Liver (tissue), 8 donors: ENCODE measurements at regions not wholly inside any gene's neighbourhood (a gene's known extent, or its start where the extent isn't known, plus 50 kb on each side); places are given as distances from the start of the nearest gene placed in this dataset.

Source experiments
- DNase-seq: peaks from one replicate; pipeline ENCODE4 v3.0.0-alpha.2; 2017; ENCODE audit warnings: low spot score
- H3K27ac ChIP-seq, 2 donors: one replicate each; pipeline ENCODE4 v1.7.0; 2013; ENCODE audit warnings: inconsistent platforms in 2 of 2, low read length in 2 of 2, control low read depth in 1 of 2, low read depth in 1 of 2, mild to moderate bottlenecking in 1 of 2
- H3K27me3 ChIP-seq, 4 donors: one replicate each; pipeline versions ENCODE4 v1.6.1 to v1.7.0; 2013; ENCODE audit warnings: low read length in 3 of 4, inconsistent platforms in 1 of 4, mild to moderate bottlenecking in 1 of 4, moderate library complexity in 1 of 4; ENCODE audit not compliant: control insufficient read depth in 4 of 4, insufficient read depth in 4 of 4
- H3K36me3 ChIP-seq, 4 donors: one replicate each; pipeline versions ENCODE4 v1.6.1 to v1.7.0; 2013; ENCODE audit warnings: low read length in 3 of 4, mild to moderate bottlenecking in 3 of 4, low read depth in 1 of 4, moderate library complexity in 1 of 4; ENCODE audit not compliant: control insufficient read depth in 4 of 4, insufficient read depth in 3 of 4
- H3K4me1 ChIP-seq, 4 donors: one replicate each; pipeline versions ENCODE4 v1.6.1 to v1.7.0; 2013; ENCODE audit warnings: low read length in 3 of 4, mild to moderate bottlenecking in 3 of 4, moderate library complexity in 1 of 4; ENCODE audit not compliant: control insufficient read depth in 4 of 4, insufficient read depth in 4 of 4
- H3K4me3 ChIP-seq, 3 donors: one replicate each; pipeline versions ENCODE4 v1.6.1 to v1.7.0; 2013; ENCODE audit warnings: low read length in 3 of 3, control low read depth in 1 of 3, low read depth in 1 of 3, mild to moderate bottlenecking in 1 of 3
- H3K9ac ChIP-seq, 2 donors: one replicate each; pipeline ENCODE4 v1.7.0; 2013; ENCODE audit warnings: low read length in 2 of 2, mild to moderate bottlenecking in 2 of 2, moderate library complexity in 2 of 2, control low read depth in 1 of 2, low read depth in 1 of 2
- H3K9me3 ChIP-seq, 4 donors: one replicate each; pipeline versions ENCODE4 v1.6.1 to v1.7.0; 2013; ENCODE audit warnings: low read length in 3 of 4; ENCODE audit not compliant: control insufficient read depth in 4 of 4
- CTCF ChIP-seq: fragments of 150-350 bp; IDR thresholded peaks from 2 replicates; pipeline ENCODE4 v1.5.1; 2017; ENCODE audit warnings: improper control_type of control experiment, low read depth, low read length; ENCODE audit not compliant: missing input control
- GABPA ChIP-seq, 2 donors: IDR thresholded peaks in 1 of 2; conservative IDR thresholded peaks in 1 of 2; 2 replicates each; pipeline ENCODE4 v1.6.1; 2016; ENCODE audit warnings: antibody characterized with exemption in 2 of 2, mild to moderate bottlenecking in 1 of 2, moderate library complexity in 1 of 2
- HNF4A ChIP-seq, 2 donors: conservative IDR thresholded peaks; 2 replicates each; pipeline ENCODE4 v1.6.1; 2016; ENCODE audit warnings: antibody characterized with exemption in 2 of 2, mild to moderate bottlenecking in 2 of 2
- MAX ChIP-seq: IDR thresholded peaks from 2 replicates; pipeline ENCODE4 v1.6.1; 2016; ENCODE audit warnings: antibody characterized with exemption
- NR2F2 ChIP-seq: IDR thresholded peaks from 2 replicates; pipeline ENCODE4 v1.6.1; 2016; ENCODE audit warnings: antibody characterized with exemption
- RAD21 ChIP-seq, 2 donors: IDR thresholded peaks; 2 replicates each; pipeline ENCODE4 v1.6.1; 2016; ENCODE audit warnings: antibody characterized with exemption in 2 of 2, mild to moderate bottlenecking in 2 of 2
- SP1 ChIP-seq: IDR thresholded peaks from 2 replicates; pipeline ENCODE4 v1.6.1; 2018; ENCODE audit warnings: antibody characterized with exemption, mild to moderate bottlenecking
- YY1 ChIP-seq: IDR thresholded peaks from 2 replicates; pipeline ENCODE4 v1.6.1; 2016; ENCODE audit warnings: antibody characterized with exemption, mild to moderate bottlenecking
- WGBS: extraction: QIAGEN DNeasy Blood & Tissue Kit; methylation state at CpG from one replicate; pipeline ENCODE4 v1.1.7; 2013; 5-methylcytosine and 5-hydroxymethylcytosine counted together
- TF ChIP-seq, protein P1 (sequence below): IDR thresholded peaks from 2 replicates; pipeline ENCODE4 v1.6.1; 2016; ENCODE audit warnings: antibody characterized with exemption
- donor health status: healthy.
- donor health status: healthy.
- donor health status: healthy.
- donor health status: healthy.
- donor health status: healthy.

DNA sequence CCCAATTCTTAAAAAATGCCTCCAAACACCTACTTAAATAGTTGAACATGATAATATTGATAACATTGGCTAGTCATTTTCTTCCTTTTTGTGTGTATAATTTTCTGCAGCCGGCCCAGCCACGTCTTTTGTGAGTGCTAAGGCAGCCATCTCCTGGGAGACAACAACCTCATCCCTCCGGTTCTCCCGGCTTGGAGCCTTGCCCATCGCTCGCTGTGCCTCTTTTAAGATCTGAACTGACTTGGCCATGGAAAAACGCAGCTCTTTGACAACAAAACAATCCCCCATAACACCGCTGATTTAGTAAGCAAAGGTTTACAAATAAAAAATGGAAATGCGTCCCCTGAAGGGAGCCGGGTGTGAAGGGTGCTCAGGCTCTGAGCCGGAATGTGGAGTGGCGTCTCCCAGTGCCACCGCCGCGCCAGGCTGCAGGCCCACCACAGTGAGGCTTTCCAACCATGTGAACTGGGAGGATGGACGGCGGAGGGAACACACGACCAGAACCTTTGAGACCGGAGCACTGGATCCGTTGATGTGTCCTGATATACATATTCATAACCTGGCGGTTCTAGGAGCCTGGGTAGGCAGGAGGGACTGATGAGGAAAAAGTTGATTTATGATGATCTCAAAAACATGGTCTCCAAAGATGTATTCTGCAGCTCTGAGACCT lies 87.4 kb downstream of the SMIM21 start:
- 95% methylated on average over 21 of the region's 21 CpGs for WGBS
- no peaks in the 10 kb centered on the region for H3K4me1 ChIP-seq
- no peaks in the 10 kb centered on the region for H3K36me3 ChIP-seq
- no peaks in the 10 kb centered on the region for H3K27me3 ChIP-seq
- no peak overlapping the region for H3K27ac ChIP-seq
- no peak overlapping the region for H3K9ac ChIP-seq
- H3K9me3 ChIP-seq = no peaks in the 10 kb centered on the region
- no peak for TF ChIP-seq NR2F2
- TF ChIP-seq GABPA (IDR thresholded peaks at IDR 0.05 in 1 of 2, conservative IDR thresholded peaks at IDR 0.05 in 1 of 2) = no peak
- no peak for TF ChIP-seq HNF4A (conservative IDR thresholded peaks at IDR 0.05)
- no peak for TF ChIP-seq RAD21 (IDR thresholded peaks at IDR 0.05)
- no peak for TF ChIP-seq MAX
- TF ChIP-seq YY1 = no peak
- no peak for TF ChIP-seq CTCF
- TF ChIP-seq, protein P1, sequence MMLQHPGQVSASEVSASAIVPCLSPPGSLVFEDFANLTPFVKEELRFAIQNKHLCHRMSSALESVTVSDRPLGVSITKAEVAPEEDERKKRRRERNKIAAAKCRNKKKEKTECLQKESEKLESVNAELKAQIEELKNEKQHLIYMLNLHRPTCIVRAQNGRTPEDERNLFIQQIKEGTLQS = no peak
- no peak for TF ChIP-seq SP1
- H3K4me3 ChIP-seq = no peak overlapping the region
- DNase-seq = no peak
